OCI-LY1 (cell line): ENCODE measurements at regions not wholly inside any gene's neighbourhood (a gene's known extent, or its start where the extent isn't known, plus 50 kb on each side); places are given as distances from the start of the nearest gene placed in this dataset.
"Not testable (repeated sequence)": the region's sequence is repeated elsewhere in the genome, so short reads cannot be mapped to it uniquely, and the experiment has no call there.

ENCODE experiments used
- EZH2 ChIP-seq: fragments of 200-600 bp; sonication (generic), shearing (Covaris generic); IDR thresholded peaks from 2 replicates; pipeline ENCODE4 v1.8.0; 2017; ENCODE audit warnings: borderline replicate concordance, mixed run types, mild to moderate bottlenecking, antibody characterized with exemption, low read length, moderate library complexity, mixed read lengths
- TF ChIP-seq, protein P1 (sequence below): fragments of 200-600 bp; sonication (generic), shearing (Covaris generic); IDR thresholded peaks from 2 replicates; pipeline ENCODE4 v1.5.1; 2017; ENCODE audit warnings: mild to moderate bottlenecking, antibody characterized with exemption, low read length, moderate library complexity, mixed read lengths

DNA sequence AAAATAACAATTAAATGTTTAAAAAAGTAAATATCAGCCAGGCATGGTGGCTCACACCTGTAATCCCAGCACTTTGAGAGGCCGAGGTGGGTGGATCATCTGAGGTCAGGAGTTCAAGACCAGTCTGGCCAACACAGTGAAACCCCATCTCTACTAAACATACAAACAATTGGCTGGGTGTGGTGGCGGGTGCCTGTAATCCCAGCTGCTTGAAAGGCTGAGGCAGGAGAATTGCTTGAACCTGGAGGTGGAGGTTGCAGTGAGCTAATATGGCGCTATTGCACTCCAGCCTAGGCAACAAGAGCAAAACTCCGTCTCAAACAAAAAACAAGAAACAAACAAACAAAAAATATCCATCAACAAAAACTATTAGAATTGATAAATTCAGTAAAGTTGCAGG lies 77.5 kb downstream of the SNX5 start:
- TF ChIP-seq, protein P1, sequence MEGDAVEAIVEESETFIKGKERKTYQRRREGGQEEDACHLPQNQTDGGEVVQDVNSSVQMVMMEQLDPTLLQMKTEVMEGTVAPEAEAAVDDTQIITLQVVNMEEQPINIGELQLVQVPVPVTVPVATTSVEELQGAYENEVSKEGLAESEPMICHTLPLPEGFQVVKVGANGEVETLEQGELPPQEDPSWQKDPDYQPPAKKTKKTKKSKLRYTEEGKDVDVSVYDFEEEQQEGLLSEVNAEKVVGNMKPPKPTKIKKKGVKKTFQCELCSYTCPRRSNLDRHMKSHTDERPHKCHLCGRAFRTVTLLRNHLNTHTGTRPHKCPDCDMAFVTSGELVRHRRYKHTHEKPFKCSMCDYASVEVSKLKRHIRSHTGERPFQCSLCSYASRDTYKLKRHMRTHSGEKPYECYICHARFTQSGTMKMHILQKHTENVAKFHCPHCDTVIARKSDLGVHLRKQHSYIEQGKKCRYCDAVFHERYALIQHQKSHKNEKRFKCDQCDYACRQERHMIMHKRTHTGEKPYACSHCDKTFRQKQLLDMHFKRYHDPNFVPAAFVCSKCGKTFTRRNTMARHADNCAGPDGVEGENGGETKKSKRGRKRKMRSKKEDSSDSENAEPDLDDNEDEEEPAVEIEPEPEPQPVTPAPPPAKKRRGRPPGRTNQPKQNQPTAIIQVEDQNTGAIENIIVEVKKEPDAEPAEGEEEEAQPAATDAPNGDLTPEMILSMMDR = not testable (repeated sequence)
- TF ChIP-seq EZH2 = not testable (repeated sequence)
